C4-2B (cell line): ENCODE measurements at regions not wholly inside any gene's neighbourhood (a gene's known extent, or its start where the extent isn't known, plus 50 kb on each side); places are given as distances from the start of the nearest gene placed in this dataset.

Experiments used
- ZFX ChIP-seq: fragments of 450-650 bp; IDR thresholded peaks from 2 replicates; pipeline ENCODE4 v1.6.1; 2017
- TF ChIP-seq, protein P1 (sequence below): fragments of 450-650 bp; conservative IDR thresholded peaks from 2 replicates; pipeline ENCODE4 v1.5.1; 2017; ENCODE audit warnings: mild to moderate bottlenecking

DNA sequence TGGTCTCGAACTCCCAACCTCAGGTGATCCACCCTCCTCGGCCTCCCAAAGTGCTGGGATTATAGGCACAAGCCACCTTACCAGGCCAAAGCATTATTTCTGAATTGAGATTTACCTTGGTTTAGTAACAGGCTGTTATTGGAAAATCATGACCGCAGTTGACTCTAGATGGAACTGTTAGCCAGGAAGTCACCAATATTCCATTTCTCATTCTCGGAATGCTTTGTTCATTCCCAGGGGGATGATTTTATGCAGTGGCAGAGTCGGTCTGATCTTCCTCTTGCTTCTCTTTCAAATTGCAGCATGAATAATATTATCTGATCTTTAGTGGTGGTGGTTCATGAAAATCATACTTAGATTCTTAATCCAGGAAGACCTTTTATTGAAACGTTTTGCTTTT, 195.5 kb upstream of the MBNL1 start:
- TF ChIP-seq, protein P1, sequence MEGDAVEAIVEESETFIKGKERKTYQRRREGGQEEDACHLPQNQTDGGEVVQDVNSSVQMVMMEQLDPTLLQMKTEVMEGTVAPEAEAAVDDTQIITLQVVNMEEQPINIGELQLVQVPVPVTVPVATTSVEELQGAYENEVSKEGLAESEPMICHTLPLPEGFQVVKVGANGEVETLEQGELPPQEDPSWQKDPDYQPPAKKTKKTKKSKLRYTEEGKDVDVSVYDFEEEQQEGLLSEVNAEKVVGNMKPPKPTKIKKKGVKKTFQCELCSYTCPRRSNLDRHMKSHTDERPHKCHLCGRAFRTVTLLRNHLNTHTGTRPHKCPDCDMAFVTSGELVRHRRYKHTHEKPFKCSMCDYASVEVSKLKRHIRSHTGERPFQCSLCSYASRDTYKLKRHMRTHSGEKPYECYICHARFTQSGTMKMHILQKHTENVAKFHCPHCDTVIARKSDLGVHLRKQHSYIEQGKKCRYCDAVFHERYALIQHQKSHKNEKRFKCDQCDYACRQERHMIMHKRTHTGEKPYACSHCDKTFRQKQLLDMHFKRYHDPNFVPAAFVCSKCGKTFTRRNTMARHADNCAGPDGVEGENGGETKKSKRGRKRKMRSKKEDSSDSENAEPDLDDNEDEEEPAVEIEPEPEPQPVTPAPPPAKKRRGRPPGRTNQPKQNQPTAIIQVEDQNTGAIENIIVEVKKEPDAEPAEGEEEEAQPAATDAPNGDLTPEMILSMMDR = peak; percentile 8; the same call in 1 of the 2 replicates
- no peak for TF ChIP-seq ZFX
